ENCODE measurements at regions not wholly inside any gene's neighbourhood (a gene's known extent, or its start where the extent isn't known, plus 50 kb on each side); places are given as distances from the start of the nearest gene placed in this dataset.

DNA sequence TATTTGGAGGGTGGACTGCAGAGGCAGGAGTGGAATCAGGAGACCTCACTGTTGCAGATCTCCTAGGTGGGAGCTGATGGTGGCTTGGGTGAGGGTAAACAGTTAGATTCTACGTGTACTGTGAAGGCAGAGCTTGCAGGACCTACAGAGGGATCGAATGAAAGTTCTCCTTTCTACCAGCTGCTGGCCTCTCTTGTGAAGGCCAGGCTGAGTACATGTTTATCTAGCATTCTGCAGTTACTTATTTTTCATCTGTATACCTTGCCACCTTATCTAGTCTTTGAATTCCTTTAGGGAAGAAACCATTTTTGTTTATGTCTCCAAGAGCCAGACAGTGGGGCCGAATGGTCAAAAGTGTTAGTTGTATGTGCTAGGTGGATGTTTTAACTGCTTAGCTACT lies 57.6 kb downstream of the PTTG1 start:
- Histone ChIP-seq H3K4me3 (no peak overlapping the region), H3K27ac (no peak overlapping the region), H3K4me1 (replicated peaks in 1 of 2) (peaks cover 2 to 12% of the 10 kb centered on the region in 2 donors)
- in situ Hi-C loops (cut with MboI; ENCODE audit: low pct_unique_long_range_greater_than_20kb in 2 of 9, low sequenced_read_pairs in 9 of 9, unreplicated experiment in 9 of 9), result no loop called here
- 50 to 100% (median 86%) methylated on average over 1 to 3 of the region's 3 CpGs; no CpG with 5 or more reads in 3 of the 10 experiments for WGBS, 10 experiments
- no peak for ATAC-seq (replicated peaks in 6 of 8)

- H3K4me3 ChIP-seq, result no peak overlapping the region
- H3K4me1 ChIP-seq (replicated peaks in 1 of 2), result peaks cover 9 to 13% of the 10 kb centered on the region in 2 donors
- 13 to 100% (median 75%) methylated on average over 1 to 7 of the region's 7 CpGs; no CpG with 5 or more reads in 1 of the 10 experiments for WGBS, 10 experiments
- in situ Hi-C loops (cut with MboI; ENCODE audit: low pct_unique_long_range_greater_than_20kb in 2 of 9, low sequenced_read_pairs in 9 of 9, unreplicated experiment in 9 of 9), result no loop called here
- ATAC-seq (replicated peaks in 6 of 8), result no peak
- H3K27ac ChIP-seq, result no peak overlapping the region
Observed at GRCh38 chr5:160479926-160480325, 58.3 kb downstream of the PTTG1 start.

GRCh38 chr5:160480652-160481051 lies 59.0 kb downstream of the PTTG1 start:
- peaks cover 13 to 18% of the 10 kb centered on the region in 2 donors for H3K4me1 ChIP-seq (replicated peaks in 1 of 2)
- WGBS, 10 experiments, result 92 to 100% (median 100%) methylated on average over 1 of the region's 1 CpG; no CpG with 5 or more reads in 6 of the 10 experiments
- in situ Hi-C loops (cut with MboI; ENCODE audit: low pct_unique_long_range_greater_than_20kb in 2 of 9, low sequenced_read_pairs in 9 of 9, unreplicated experiment in 9 of 9), result no loop called here
- no peak for ATAC-seq (replicated peaks in 6 of 8)
- no peak overlapping the region for H3K27ac ChIP-seq
- no peak overlapping the region for H3K4me3 ChIP-seq

GRCh38 chr5:160484678-160485077 lies 63.0 kb downstream of the PTTG1 start:
- ATAC-seq (replicated peaks in 6 of 8), result no peak
- 33 to 100% (median 74%) methylated on average over 1 to 2 of the region's 2 CpGs; no CpG with 5 or more reads in 6 of the 10 experiments for WGBS, 10 experiments
- Histone ChIP-seq H3K4me1 (replicated peaks in 1 of 2) (peaks cover 23 to 43% of the 10 kb centered on the region in 2 donors), H3K4me3 (no peak overlapping the region), H3K27ac (no peak overlapping the region)
- in situ Hi-C loops (cut with MboI; ENCODE audit: low pct_unique_long_range_greater_than_20kb in 2 of 9, low sequenced_read_pairs in 9 of 9, unreplicated experiment in 9 of 9), result no loop called here

GRCh38 chr5:160485364-160485969 lies 63.8 kb downstream of the PTTG1 start:
- H3K27ac ChIP-seq, result peak overlapping the region in 1 of 2 donors; percentile 37
- H3K4me3 ChIP-seq, result no peak overlapping the region
- ATAC-seq (replicated peaks in 6 of 8), result peak in 5 of 8 experiments; percentile 71 to 87 (median 84)
- 8 to 70% (median 47%) methylated on average over 2 to 5 of the region's 5 CpGs; no CpG with 5 or more reads in 1 of the 10 experiments for WGBS, 10 experiments
- in situ Hi-C loops (cut with MboI; ENCODE audit: low pct_unique_long_range_greater_than_20kb in 2 of 9, low sequenced_read_pairs in 9 of 9, unreplicated experiment in 9 of 9), result no loop called here
- peaks cover 23 to 43% of the 10 kb centered on the region in 2 donors for H3K4me1 ChIP-seq (replicated peaks in 1 of 2)

DNA sequence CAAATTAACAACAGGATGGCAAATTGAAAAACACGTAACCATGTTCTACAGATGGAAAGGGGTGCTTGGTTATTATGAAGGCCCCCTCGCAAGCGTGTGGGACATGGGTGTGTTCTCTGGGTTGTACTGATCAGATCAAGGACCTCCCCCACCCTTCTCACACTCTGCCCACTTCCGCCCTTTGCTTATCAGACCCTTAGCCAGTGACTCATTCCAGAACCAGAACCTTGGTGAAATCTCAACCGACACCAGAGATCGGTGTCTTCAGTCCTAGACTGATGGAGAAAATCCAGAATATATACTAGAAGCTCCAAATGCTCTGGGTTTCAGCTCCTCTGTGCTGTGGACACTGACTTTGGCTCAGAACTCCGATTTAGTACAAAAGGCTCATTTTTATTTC lies 64.9 kb downstream of the PTTG1 start:
- no peak for ATAC-seq (replicated peaks in 6 of 8)
- Histone ChIP-seq H3K4me1 (replicated peaks in 1 of 2) (peaks cover 23 to 43% of the 10 kb centered on the region in 2 donors), H3K27ac (no peak overlapping the region), H3K4me3 (no peak overlapping the region)
- 83 to 100% (median 93%) methylated on average over 1 to 5 of the region's 7 CpGs; no CpG with 5 or more reads in 3 of the 10 experiments for WGBS, 10 experiments
- in situ Hi-C loops (cut with MboI; ENCODE audit: low pct_unique_long_range_greater_than_20kb in 2 of 9, low sequenced_read_pairs in 9 of 9, unreplicated experiment in 9 of 9), result no loop called here

DNA sequence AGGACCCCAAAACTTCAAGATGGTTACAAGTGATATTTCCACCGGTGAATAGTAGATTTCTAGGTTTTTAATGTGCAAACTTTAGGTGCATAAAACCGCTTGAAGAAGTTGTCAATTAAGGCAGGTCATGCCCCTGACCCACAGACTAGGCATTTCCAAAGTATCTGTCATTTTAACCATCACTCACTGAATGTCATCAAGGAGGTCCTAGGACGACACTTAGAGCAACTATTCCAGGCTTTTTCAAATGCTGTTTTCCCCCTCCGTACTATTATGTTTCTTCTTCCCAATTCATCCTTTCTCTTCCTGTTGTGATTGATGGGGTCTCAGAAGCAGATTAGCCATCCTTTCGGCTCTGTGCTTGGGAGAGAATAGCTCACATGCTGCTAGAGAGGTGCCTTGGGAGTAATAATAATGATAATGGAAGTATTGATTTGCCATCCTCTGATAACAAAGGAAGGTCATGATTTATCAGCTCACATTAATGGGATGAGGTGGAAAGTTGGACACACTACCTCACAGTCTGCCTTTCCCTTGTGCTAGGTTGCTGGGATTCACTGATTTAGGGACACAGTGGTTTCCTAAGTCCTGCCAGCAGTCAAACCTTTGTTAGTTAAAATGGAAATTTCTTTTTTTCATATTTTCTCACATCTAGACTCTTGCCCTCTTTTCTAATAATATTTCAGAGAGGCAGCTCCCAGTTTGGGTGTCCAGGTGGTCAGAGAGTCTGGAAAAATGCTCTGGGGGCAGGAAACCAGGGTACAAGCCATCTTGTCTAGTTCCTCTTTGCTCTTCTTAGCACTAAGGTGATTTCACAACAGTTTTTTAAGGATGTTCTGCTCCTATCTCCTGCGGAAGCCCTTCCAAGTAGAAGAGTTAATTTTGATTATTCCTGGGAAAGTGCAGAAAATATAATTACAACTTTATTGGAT lies 67.0 kb downstream of the PTTG1 start:
- peak overlapping the region in 1 of 2 donors; percentile 27 for H3K27ac ChIP-seq
- ATAC-seq (replicated peaks in 6 of 8), result peak in 5 of 8 experiments; percentile 58 to 86 (median 83)
- H3K4me1 ChIP-seq (replicated peaks in 1 of 2), result peaks cover 23 to 43% of the 10 kb centered on the region in 2 donors
- WGBS, 10 experiments, result 10 to 88% (median 39%) methylated on average over 1 to 6 of the region's 6 CpGs; no CpG with 5 or more reads in 2 of the 10 experiments
- in situ Hi-C loops (cut with MboI; ENCODE audit: low pct_unique_long_range_greater_than_20kb in 2 of 9, low sequenced_read_pairs in 9 of 9, unreplicated experiment in 9 of 9), result no loop called here
- no peak overlapping the region for H3K4me3 ChIP-seq

DNA sequence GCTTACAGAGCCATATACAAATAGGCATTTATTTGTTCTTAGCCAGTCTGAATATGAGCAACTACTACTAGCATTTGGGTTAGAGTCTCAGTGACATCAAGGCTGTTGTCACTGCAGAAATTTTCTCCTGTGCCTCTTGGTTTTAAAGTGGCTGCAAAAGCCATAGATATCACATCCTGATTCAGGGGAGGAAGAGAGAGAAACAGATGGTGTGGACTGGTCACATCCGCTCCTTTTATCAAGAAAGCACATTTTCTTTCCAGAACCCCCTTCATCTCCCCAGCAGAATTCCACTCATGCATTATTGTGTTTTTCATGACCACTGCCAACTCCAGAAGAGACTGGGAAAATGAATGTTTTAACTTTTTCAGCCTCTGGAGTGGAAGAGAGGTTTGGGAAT lies 69.8 kb downstream of the PTTG1 start:
- in situ Hi-C loops (cut with MboI; ENCODE audit: low pct_unique_long_range_greater_than_20kb in 2 of 9, low sequenced_read_pairs in 9 of 9, unreplicated experiment in 9 of 9), result no loop called here
- no peak for ATAC-seq (replicated peaks in 6 of 8)
- 100% methylated on average over 1 of the region's 1 CpG; no CpG with 5 or more reads in 3 of the 10 experiments for WGBS, 10 experiments
- no peak overlapping the region for H3K4me3 ChIP-seq
- H3K27ac ChIP-seq, result no peak overlapping the region
- H3K4me1 ChIP-seq (replicated peaks in 1 of 2), result peaks cover 12 to 26% of the 10 kb centered on the region in 2 donors

DNA sequence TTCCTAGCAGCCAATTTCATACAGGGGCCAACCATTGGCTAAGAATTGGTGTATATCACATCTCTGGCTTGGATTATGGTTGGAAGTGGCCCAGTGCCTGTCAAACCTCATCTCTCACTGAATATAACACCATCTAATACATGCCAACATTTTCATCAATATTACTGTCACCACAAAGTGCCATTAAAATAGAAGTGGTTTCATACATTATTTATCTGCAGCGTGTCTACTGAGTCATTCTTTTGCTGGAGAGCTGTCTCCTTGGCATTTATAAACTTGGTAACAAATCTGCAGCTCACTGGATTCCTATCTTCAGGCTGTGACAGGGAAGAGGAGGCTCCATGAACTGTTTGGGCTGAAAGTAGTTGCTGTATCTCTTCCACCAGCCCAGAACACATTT lies 70.9 kb downstream of the PTTG1 start:
- no peak for ATAC-seq (replicated peaks in 6 of 8)
- Histone ChIP-seq H3K4me3 (no peak overlapping the region), H3K4me1 (replicated peaks in 1 of 2) (peaks cover 12 to 16% of the 10 kb centered on the region in 2 donors), H3K27ac (no peak overlapping the region)
- 0 to 100% (median 63%) methylated on average over 1 of the region's 1 CpG; no CpG with 5 or more reads in 3 of the 10 experiments for WGBS, 10 experiments
- in situ Hi-C loops (cut with MboI; ENCODE audit: low pct_unique_long_range_greater_than_20kb in 2 of 9, low sequenced_read_pairs in 9 of 9, unreplicated experiment in 9 of 9), result no loop called here

DNA sequence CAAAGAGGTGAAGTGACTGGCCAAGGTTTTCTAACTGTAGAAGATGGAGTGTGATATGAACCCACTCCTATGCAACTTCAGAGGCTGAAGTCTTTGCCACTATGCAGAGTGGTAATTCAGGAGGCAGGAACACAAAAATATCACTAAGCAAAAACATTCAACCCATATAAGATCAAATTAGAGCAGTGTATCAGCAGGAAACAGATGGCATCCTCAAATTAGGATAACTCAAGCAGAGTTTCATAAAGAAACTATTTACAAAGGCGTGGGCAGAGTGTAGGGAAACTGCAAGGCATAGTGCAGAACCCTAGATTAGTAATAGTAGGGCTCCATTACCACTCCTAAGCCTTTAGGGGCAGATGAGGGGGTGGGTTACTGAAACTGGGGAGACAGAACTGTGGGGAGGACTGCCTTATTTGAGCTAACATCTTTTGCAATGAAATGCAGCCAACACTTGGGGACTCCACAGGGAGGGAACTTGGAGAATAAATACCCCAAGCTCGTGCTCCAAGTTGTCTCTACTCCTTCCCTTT lies 72.2 kb downstream of the PTTG1 start:
- no peak for ATAC-seq (replicated peaks in 6 of 8)
- in situ Hi-C loops (cut with MboI; ENCODE audit: low pct_unique_long_range_greater_than_20kb in 2 of 9, low sequenced_read_pairs in 9 of 9, unreplicated experiment in 9 of 9), result no loop called here
- no peak overlapping the region for H3K4me3 ChIP-seq
- no peak overlapping the region for H3K27ac ChIP-seq
- H3K4me1 ChIP-seq (replicated peaks in 1 of 2), result peaks cover 6% of the 10 kb centered on the region in 2 donors
- WGBS, 10 experiments, result 76 to 89% (median 83%) methylated on average over 1 to 2 of the region's 2 CpGs; no CpG with 5 or more reads in 5 of the 10 experiments

DNA sequence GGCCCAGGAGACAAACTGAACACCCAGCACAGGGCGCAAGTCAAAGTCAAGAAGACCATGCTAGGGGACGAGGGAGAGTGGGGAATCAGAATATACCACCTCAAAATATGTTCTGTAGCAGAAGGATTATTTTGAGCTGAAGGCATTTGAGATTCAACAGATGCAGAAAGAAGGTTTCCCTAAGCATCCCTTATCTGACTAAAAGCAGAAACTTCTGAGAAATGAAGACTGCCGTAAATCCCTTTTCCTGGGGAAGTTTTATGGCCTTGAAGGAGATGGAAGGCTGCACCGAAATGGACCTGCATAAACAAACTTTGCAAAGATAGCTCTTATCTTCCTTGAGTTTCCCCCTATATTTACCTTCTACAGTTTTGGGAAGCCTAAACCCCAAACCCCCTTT lies 72.8 kb downstream of the PTTG1 start:
- Histone ChIP-seq H3K27ac (no peak overlapping the region), H3K4me3 (no peak overlapping the region), H3K4me1 (replicated peaks in 1 of 2) (peaks cover 0 to under 1% of the 10 kb centered on the region in 2 donors)
- 60 to 100% (median 96%) methylated on average over 1 to 4 of the region's 4 CpGs; no CpG with 5 or more reads in 2 of the 10 experiments for WGBS, 10 experiments
- in situ Hi-C loops (cut with MboI; ENCODE audit: low pct_unique_long_range_greater_than_20kb in 2 of 9, low sequenced_read_pairs in 9 of 9, unreplicated experiment in 9 of 9), result no loop called here
- no peak for ATAC-seq (replicated peaks in 6 of 8)

DNA sequence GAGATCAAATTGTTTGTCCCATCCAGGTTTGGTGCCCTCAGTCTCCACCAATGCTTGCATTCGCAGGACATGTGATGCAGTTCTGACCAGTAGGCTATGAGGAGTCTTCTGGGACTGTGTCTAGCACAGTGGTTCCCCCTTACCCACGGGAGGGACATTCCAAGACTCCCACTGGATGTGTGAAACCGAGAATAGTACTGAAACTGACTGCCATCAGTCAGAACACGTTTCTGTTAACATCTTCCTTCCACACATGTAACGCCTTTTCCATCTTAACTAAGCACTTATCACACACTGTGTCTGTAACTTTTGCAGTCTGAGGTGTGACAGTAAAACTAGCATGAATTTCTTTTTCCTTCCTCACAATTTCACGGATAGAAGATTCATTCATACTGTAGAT lies 74.7 kb downstream of the PTTG1 start:
- H3K4me3 ChIP-seq, result no peak overlapping the region
- no peaks in the 10 kb centered on the region for H3K4me1 ChIP-seq (replicated peaks in 1 of 2)
- in situ Hi-C loops (cut with MboI; ENCODE audit: low pct_unique_long_range_greater_than_20kb in 2 of 9, low sequenced_read_pairs in 9 of 9, unreplicated experiment in 9 of 9), result no loop called here
- WGBS, 10 experiments, result 47 to 100% (median 95%) methylated on average over 1 to 6 of the region's 6 CpGs; no CpG with 5 or more reads in 2 of the 10 experiments
- H3K27ac ChIP-seq, result no peak overlapping the region
- ATAC-seq (replicated peaks in 6 of 8), result no peak

- ATAC-seq (replicated peaks in 6 of 8), result peak in 2 of 8 experiments; percentile 37 to 41
- H3K4me3 ChIP-seq, result no peak overlapping the region
- in situ Hi-C loops (cut with MboI; ENCODE audit: low pct_unique_long_range_greater_than_20kb in 2 of 9, low sequenced_read_pairs in 9 of 9, unreplicated experiment in 9 of 9), result no loop called here
- no peaks in the 10 kb centered on the region for H3K4me1 ChIP-seq (replicated peaks in 1 of 2)
- 50 to 100% (median 99%) methylated on average over 1 to 5 of the region's 5 CpGs for WGBS, 10 experiments
- H3K27ac ChIP-seq, result no peak overlapping the region
Observed at GRCh38 chr5:160496784-160497183, 75.1 kb downstream of the PTTG1 start.
